A673 (cell line): ENCODE measurements at regions not wholly inside any gene's neighbourhood (a gene's known extent, or its start where the extent isn't known, plus 50 kb on each side); places are given as distances from the start of the nearest gene placed in this dataset.

ENCODE experiments used
- BruUV-seq: library from RNA; stranded (reverse); fragments of 400-500 nt; replicated peaks from 2 replicates; lab custom pipeline; 2021; lab: Mats Ljungman, UMichigan
- CTCF ChIA-PET: fragments of 300-600 bp; sonication (Branson Sonifier 250); formaldehyde crosslinking; loops from one replicate; lab custom pipeline; 2022; ENCODE audit warnings: antibody characterized with exemption; lab: Charles Lee
- POLR2A ChIA-PET: fragments of 300-600 bp; sonication (Branson Sonifier 250); formaldehyde crosslinking; loops from one replicate; lab custom pipeline; 2022; ENCODE audit warnings: antibody characterized with exemption; ENCODE audit not compliant: low non-redundant PET; lab: Charles Lee
- DNase-seq: peaks from one replicate; pipeline ENCODE4 v3.0.0-alpha.2; 2015; ENCODE audit warnings: low spot score
- H3K27ac ChIP-seq: fragments of 200-600 bp; sonication (generic); 2 replicates; pipeline ENCODE4 v1.5.1; 2016; ENCODE audit warnings: mixed run types, low read depth, mild to moderate bottlenecking, mixed read lengths, antibody characterized with exemption, low read length; ENCODE audit not compliant: poor library complexity, severe bottlenecking
- H3K27me3 ChIP-seq: fragments of 200-600 bp; sonication (generic); replicated peaks from 2 replicates; pipeline ENCODE4 v1.6.1; 2017; ENCODE audit warnings: mixed run types, low read depth, mild to moderate bottlenecking, mixed read lengths, antibody characterized with exemption, low read length; ENCODE audit not compliant: insufficient read depth, poor library complexity
- H3K36me3 ChIP-seq: fragments of 200-600 bp; sonication (generic); 2 replicates; pipeline ENCODE4 v1.6.1; 2016; ENCODE audit warnings: mixed run types, mild to moderate bottlenecking, mixed read lengths, antibody characterized with exemption, low read length; ENCODE audit not compliant: insufficient read depth, poor library complexity, severe bottlenecking
- H3K4me1 ChIP-seq: fragments of 200-600 bp; sonication (generic); 2 replicates; pipeline ENCODE4 v1.6.1; 2017; ENCODE audit warnings: mixed run types, mild to moderate bottlenecking, mixed read lengths, antibody characterized with exemption, low read length; ENCODE audit not compliant: insufficient read depth, poor library complexity, severe bottlenecking
- H3K4me3 ChIP-seq: fragments of 200-600 bp; sonication (generic); 2 replicates; pipeline ENCODE4 v1.5.1; 2016; ENCODE audit warnings: low read depth, mixed run types, mild to moderate bottlenecking, mixed read lengths, low read length; ENCODE audit not compliant: poor library complexity, severe bottlenecking
- H3K9me3 ChIP-seq: fragments of 200-600 bp; sonication (generic); 2 replicates; pipeline ENCODE4 v1.6.1; 2016; ENCODE audit warnings: mixed run types, low read depth, mild to moderate bottlenecking, mixed read lengths, antibody characterized with exemption, low read length; ENCODE audit not compliant: poor library complexity, severe bottlenecking
- CTCF ChIP-seq: fragments of 300-800, 200-600 bp; sonication (generic); conservative IDR thresholded peaks from 2 replicates; pipeline ENCODE4 v1.5.1; 2017; ENCODE audit warnings: low read depth, mild to moderate bottlenecking, antibody characterized with exemption, low read length, moderate library complexity, mixed read lengths
- EZH2 ChIP-seq: fragments of 200-600 bp; sonication (generic); IDR thresholded peaks from 2 replicates; pipeline ENCODE4 v1.6.1; 2017; ENCODE audit warnings: borderline replicate concordance, low read depth, mild to moderate bottlenecking, mixed read lengths, antibody characterized with exemption, low read length; ENCODE audit not compliant: poor library complexity, severe bottlenecking
- intact Hi-C: fragments of 100-400 bp; cut with micrococcal nuclease; formaldehyde crosslinking; loops from one replicate; pipeline ENCODE4 v1.10.0; 2022; ENCODE audit not compliant: unreplicated experiment

GRCh38 chr17:77819497-77819896 lies 139.0 kb upstream of the TNRC6C start:
- TF ChIP-seq EZH2 (no peak), CTCF (no peak)

GRCh38 chr17:77821114-77821513 lies 137.4 kb upstream of the TNRC6C start:
- DNase-seq = peak; percentile 49
- Histone ChIP-seq H3K27me3 (peaks cover 4% of the 10 kb centered on the region), H3K9me3 (no peaks in the 10 kb centered on the region), H3K4me3 (no peak overlapping the region), H3K27ac (no peak overlapping the region), H3K36me3 (no peaks in the 10 kb centered on the region), H3K4me1 (peaks cover 22% of the 10 kb centered on the region)
- BruUV-seq = no TSS peak
- no peak for TF ChIP-seq EZH2
- no peak for TF ChIP-seq CTCF
- intact Hi-C loops = no loop called here
- ChIA-PET POLR2A (no interaction called here), CTCF (no interaction called here)

More at GRCh38 chr17:77819497-77819896, 139.0 kb upstream of the TNRC6C start:
- intact Hi-C loops = no loop called here
- no peak overlapping the region for H3K27ac ChIP-seq
- H3K9me3 ChIP-seq = no peaks in the 10 kb centered on the region
- POLR2A ChIA-PET = no interaction called here
- DNase-seq = no peak
- peaks cover 4% of the 10 kb centered on the region for H3K27me3 ChIP-seq
- H3K4me3 ChIP-seq = no peak overlapping the region
- BruUV-seq = no TSS peak
- H3K4me1 ChIP-seq = peaks cover 22% of the 10 kb centered on the region
- H3K36me3 ChIP-seq = no peaks in the 10 kb centered on the region
- CTCF ChIA-PET = interaction anchor here (0.6 kb wide), 1 partner anchor 627 kb away, joined by 3 read pairs; no protein-coding TSS in a partner anchor

GRCh38 chr17:77822302-77823030 lies 136.0 kb upstream of the TNRC6C start:
- DNase-seq = no peak
- intact Hi-C loops = no loop called here
- no peaks in the 10 kb centered on the region for H3K9me3 ChIP-seq
- H3K4me3 ChIP-seq = no peak overlapping the region
- ChIA-PET POLR2A (no interaction called here), CTCF (no interaction called here)
- no peak for TF ChIP-seq EZH2
- TF ChIP-seq CTCF = no peak
- no peaks in the 10 kb centered on the region for H3K36me3 ChIP-seq
- peaks cover 22% of the 10 kb centered on the region for H3K4me1 ChIP-seq
- H3K27ac ChIP-seq = no peak overlapping the region
- no TSS peak for BruUV-seq
- H3K27me3 ChIP-seq = peaks cover 4% of the 10 kb centered on the region
